NT2/D1 (cell line): ENCODE measurements at regions not wholly inside any gene's neighbourhood (a gene's known extent, or its start where the extent isn't known, plus 50 kb on each side); places are given as distances from the start of the nearest gene placed in this dataset.

ENCODE experiments used
- DNase-seq: peaks from one replicate; pipeline ENCODE4 v3.0.0-alpha.2; 2011; ENCODE audit warnings: low read depth, low spot score
- H3K27me3 ChIP-seq: 2 replicates; pipeline ENCODE4 v1.6.0; 2011; ENCODE audit warnings: mild to moderate bottlenecking; ENCODE audit not compliant: insufficient read length, insufficient read depth
- H3K36me3 ChIP-seq: 2 replicates; pipeline ENCODE4 v1.6.1; 2011; ENCODE audit warnings: mild to moderate bottlenecking, low read length, mixed read lengths; ENCODE audit not compliant: insufficient read depth, insufficient read length
- H3K4me1 ChIP-seq: 2 replicates; pipeline ENCODE4 v1.5.1; 2011; ENCODE audit not compliant: insufficient read depth, insufficient read length
- H3K4me3 ChIP-seq: 2 replicates; pipeline ENCODE4 v1.5.1; 2011; ENCODE audit warnings: low read depth; ENCODE audit not compliant: insufficient read length
- H3K9ac ChIP-seq: 2 replicates; pipeline ENCODE4 v1.6.0; 2011; ENCODE audit warnings: low read depth; ENCODE audit not compliant: insufficient read length
- H3K9me3 ChIP-seq: 2 replicates; pipeline ENCODE4 v1.5.1; 2011; ENCODE audit warnings: mild to moderate bottlenecking, low read length; ENCODE audit not compliant: insufficient read depth
- SUZ12 ChIP-seq: IDR thresholded peaks from 2 replicates; pipeline ENCODE4 v1.6.1; 2011; ENCODE audit not compliant: insufficient read length, insufficient read depth; ENCODE audit errors: extremely low read depth
- YY1 ChIP-seq: IDR thresholded peaks from 2 replicates; pipeline ENCODE4 v1.6.1; 2011; ENCODE audit not compliant: insufficient read length, insufficient read depth
- ZNF274 ChIP-seq: IDR thresholded peaks from 2 replicates; pipeline ENCODE4 v1.6.1; 2011; ENCODE audit warnings: mild to moderate bottlenecking, low read depth, low read length

- TF ChIP-seq ZNF274 (no peak), YY1 (no peak), SUZ12 (no peak)
- Histone ChIP-seq H3K36me3 (no peaks in the 10 kb centered on the region), H3K9me3 (peaks cover 5% of the 10 kb centered on the region; the same call in 1 of the 2 replicates), H3K4me3 (no peak overlapping the region), H3K9ac (peak overlapping the region; percentile 4), H3K27me3 (peaks cover 3% of the 10 kb centered on the region), H3K4me1 (no peaks in the 10 kb centered on the region)
- DNase-seq: no peak
These were observed 220.7 kb downstream of the NDUFA10 start for GRCh38 chr2:239804161-239805042.

- no peak for TF ChIP-seq YY1
- TF ChIP-seq ZNF274: no peak
- TF ChIP-seq SUZ12: no peak
- Histone ChIP-seq H3K27me3 (peaks cover 3% of the 10 kb centered on the region), H3K9ac (no peak overlapping the region), H3K9me3 (peaks cover 5% of the 10 kb centered on the region; the same call in 1 of the 2 replicates), H3K4me3 (no peak overlapping the region), H3K36me3 (no peaks in the 10 kb centered on the region), H3K4me1 (no peaks in the 10 kb centered on the region)
- no peak for DNase-seq
These were observed 221.4 kb downstream of the NDUFA10 start for GRCh38 chr2:239803766-239804115.

DNA sequence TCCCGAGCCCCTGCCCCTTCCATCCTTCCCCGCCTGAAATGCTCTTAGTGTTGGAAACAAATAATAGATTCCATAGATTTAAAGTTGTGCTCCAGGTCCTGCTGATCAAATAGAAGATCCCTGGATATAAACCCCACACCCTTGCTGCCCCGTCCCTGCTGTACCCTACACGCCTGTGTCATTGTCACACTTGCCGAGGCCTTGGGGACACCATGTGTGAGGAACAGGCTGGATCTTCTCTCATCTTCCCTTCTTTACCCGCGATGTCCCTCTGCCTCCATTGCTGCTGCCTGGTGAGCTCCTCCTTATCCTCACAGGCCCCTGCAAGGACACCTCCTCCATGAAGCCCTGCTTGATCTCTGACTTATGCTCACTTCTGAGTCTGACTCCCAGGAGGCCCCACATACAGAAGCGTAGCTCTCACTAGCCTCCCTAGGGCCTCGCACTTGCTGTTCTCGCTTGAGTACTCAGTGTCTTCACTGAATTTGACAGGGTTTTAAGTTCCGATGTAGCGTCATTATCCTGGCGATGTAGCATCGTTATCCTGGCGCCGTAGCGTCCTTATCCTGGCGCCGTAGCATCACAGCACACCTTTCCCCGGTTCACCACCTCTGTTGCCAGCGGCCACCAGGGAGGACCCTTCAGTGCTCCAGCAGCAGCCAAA is 221.9 kb downstream of the NDUFA10 start:
- Histone ChIP-seq H3K4me3 (no peak overlapping the region), H3K4me1 (no peaks in the 10 kb centered on the region), H3K27me3 (peaks cover 3% of the 10 kb centered on the region), H3K36me3 (no peaks in the 10 kb centered on the region), H3K9ac (no peak overlapping the region), H3K9me3 (peaks cover 5% of the 10 kb centered on the region; the same call in 1 of the 2 replicates)
- TF ChIP-seq ZNF274: no peak
- TF ChIP-seq SUZ12: no peak
- no peak for TF ChIP-seq YY1
- DNase-seq: no peak

- DNase-seq: no peak
- Histone ChIP-seq H3K4me1 (no peaks in the 10 kb centered on the region), H3K9ac (no peak overlapping the region), H3K4me3 (no peak overlapping the region), H3K36me3 (no peaks in the 10 kb centered on the region), H3K9me3 (peaks cover 5% of the 10 kb centered on the region; the same call in 1 of the 2 replicates), H3K27me3 (peaks cover 3% of the 10 kb centered on the region)
- TF ChIP-seq SUZ12 (no peak), ZNF274 (no peak), YY1 (no peak)
These were observed 222.9 kb downstream of the NDUFA10 start for GRCh38 chr2:239802185-239802649.

DNA sequence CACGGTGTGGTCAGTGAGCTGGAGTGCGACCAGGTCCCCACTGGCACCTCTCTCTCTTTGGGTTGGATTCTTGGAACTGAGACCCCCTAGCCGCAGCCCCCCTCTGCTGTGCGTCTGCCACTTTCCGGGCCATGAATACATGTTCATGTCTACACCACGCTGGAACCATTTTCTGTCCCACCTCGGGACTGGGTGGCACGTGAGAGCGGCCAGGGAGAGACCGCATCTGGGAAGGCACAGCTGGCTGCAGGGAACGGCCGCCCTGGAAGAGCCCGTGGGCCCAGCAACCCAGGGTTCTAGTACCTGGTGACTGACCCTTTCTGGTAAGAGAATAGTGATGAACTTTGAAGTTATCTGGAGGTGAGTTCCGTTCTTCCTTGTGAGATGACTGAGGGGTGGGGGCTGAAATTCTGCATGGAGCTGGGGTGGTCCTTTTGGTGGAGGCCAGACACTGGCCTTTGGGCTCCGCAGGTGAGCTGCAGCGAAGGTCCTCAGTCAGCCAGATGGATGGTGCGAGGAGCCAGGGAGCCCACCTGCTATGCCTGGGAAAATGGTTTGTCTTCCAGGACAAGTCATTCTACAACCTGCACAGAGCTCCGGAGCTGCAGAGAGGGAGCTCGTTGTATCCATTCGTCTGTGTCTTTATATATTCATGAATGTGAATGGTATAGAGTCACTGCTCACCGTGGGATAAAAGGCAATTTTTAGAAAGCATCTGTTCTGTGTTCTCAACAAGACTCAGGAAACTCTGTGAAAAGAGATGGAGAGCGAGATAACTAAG is 223.5 kb downstream of the NDUFA10 start:
- Histone ChIP-seq H3K4me3 (no peak overlapping the region), H3K36me3 (no peaks in the 10 kb centered on the region), H3K9me3 (peaks cover 5% of the 10 kb centered on the region; the same call in 1 of the 2 replicates), H3K9ac (no peak overlapping the region), H3K4me1 (no peaks in the 10 kb centered on the region), H3K27me3 (peaks cover 3% of the 10 kb centered on the region)
- TF ChIP-seq SUZ12 (no peak), ZNF274 (no peak), YY1 (no peak)
- no peak for DNase-seq

DNA sequence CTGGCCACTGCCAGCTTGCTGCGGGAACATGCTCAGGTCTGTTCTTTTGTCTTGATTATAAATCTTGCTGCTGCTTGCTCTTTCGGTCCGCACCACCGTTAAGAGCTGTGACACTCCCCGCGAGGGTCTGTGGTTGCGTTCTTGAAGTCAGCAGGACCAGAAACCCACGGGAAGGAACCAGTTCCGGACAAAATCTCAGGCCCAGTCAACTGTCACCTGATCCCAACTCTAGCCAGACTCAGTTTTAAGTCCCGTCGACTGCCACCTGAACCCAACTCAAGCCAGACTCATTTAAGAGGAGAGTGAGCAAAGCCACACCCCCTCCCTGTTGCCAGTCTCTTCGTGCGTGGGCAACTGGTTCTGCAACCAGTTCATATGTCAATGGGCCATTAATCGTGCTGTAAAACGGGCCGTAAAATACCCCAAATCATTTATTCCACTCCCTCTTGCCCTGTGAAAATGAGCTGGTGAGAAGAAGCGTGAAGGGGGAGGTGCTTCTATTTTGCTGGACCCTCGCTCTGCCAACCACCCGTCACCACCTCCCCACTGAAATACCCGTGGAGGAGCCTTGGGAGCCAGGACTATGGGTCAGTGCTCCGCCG is 224.3 kb downstream of the NDUFA10 start:
- H3K27me3 ChIP-seq: peaks cover 3% of the 10 kb centered on the region
- TF ChIP-seq ZNF274 (no peak), YY1 (no peak)
- H3K36me3 ChIP-seq: no peaks in the 10 kb centered on the region
- H3K4me3 ChIP-seq: no peak overlapping the region
- no peak overlapping the region for H3K9ac ChIP-seq
- DNase-seq: no peak
- H3K9me3 ChIP-seq: peaks cover 5% of the 10 kb centered on the region; the same call in 1 of the 2 replicates
- no peaks in the 10 kb centered on the region for H3K4me1 ChIP-seq
